GM12874 (cell line): ENCODE measurements at regions not wholly inside any gene's neighbourhood (a gene's known extent, or its start where the extent isn't known, plus 50 kb on each side); places are given as distances from the start of the nearest gene placed in this dataset.

Experiments
- TF ChIP-seq, protein P1 (sequence below): IDR thresholded peaks from 2 replicates; pipeline ENCODE4 v1.5.1; 2011; ENCODE audit warnings: low read depth, mild to moderate bottlenecking, control low read depth, low read length, moderate library complexity; ENCODE audit not compliant: insufficient read depth

- TF ChIP-seq, protein P1, sequence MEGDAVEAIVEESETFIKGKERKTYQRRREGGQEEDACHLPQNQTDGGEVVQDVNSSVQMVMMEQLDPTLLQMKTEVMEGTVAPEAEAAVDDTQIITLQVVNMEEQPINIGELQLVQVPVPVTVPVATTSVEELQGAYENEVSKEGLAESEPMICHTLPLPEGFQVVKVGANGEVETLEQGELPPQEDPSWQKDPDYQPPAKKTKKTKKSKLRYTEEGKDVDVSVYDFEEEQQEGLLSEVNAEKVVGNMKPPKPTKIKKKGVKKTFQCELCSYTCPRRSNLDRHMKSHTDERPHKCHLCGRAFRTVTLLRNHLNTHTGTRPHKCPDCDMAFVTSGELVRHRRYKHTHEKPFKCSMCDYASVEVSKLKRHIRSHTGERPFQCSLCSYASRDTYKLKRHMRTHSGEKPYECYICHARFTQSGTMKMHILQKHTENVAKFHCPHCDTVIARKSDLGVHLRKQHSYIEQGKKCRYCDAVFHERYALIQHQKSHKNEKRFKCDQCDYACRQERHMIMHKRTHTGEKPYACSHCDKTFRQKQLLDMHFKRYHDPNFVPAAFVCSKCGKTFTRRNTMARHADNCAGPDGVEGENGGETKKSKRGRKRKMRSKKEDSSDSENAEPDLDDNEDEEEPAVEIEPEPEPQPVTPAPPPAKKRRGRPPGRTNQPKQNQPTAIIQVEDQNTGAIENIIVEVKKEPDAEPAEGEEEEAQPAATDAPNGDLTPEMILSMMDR: no peak
Measured at GRCh38 chr3:69491975-69492374, 106.1 kb upstream of the FRMD4B start.

DNA sequence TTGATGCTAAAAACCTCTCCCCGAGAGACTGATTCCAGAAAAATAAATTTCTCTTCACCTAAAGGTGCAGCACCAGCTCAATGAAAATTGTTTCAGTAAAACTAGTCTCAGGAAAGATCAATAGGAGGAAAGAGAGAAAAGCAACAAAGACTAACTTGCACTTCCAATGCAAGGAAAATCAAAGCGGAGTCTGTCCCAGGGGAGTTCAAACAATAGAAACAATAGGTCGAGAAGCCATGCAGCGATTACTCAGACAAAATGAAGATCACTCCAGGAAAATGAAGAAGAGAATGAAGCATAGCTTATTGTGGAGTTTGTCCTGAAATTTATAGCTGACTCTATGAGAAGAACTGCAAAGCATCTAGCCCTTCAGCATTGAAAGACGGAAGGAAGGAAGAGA lies 105.1 kb upstream of the FRMD4B start:
- TF ChIP-seq, protein P1: no peak

GRCh38 chr3:69490235-69490634 lies 104.3 kb upstream of the FRMD4B start:
- TF ChIP-seq, protein P1: no peak

GRCh38 chr3:69488026-69488425 lies 102.1 kb upstream of the FRMD4B start:
- TF ChIP-seq, protein P1: no peak

DNA sequence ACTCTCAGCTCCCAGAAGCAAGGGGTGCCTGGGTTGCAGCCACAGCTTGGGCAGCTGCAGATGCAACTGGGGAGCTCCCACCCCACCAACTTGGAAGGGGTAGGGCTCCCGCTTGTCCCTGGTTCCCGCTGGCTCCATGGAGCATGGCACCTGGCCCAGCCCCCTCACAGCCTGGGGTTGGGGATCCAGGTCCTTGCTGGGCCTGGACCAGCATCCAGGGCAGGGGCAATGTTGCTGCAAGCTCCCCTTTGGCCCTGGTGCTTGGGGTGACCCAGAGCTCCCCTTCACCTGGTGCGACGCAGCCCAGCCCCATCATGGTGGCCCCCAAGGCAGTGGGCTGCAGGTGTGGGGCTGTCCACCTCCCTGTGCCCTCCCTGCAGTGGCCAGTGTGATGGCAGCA lies 99.6 kb upstream of the FRMD4B start:
- TF ChIP-seq, protein P1: no peak

DNA sequence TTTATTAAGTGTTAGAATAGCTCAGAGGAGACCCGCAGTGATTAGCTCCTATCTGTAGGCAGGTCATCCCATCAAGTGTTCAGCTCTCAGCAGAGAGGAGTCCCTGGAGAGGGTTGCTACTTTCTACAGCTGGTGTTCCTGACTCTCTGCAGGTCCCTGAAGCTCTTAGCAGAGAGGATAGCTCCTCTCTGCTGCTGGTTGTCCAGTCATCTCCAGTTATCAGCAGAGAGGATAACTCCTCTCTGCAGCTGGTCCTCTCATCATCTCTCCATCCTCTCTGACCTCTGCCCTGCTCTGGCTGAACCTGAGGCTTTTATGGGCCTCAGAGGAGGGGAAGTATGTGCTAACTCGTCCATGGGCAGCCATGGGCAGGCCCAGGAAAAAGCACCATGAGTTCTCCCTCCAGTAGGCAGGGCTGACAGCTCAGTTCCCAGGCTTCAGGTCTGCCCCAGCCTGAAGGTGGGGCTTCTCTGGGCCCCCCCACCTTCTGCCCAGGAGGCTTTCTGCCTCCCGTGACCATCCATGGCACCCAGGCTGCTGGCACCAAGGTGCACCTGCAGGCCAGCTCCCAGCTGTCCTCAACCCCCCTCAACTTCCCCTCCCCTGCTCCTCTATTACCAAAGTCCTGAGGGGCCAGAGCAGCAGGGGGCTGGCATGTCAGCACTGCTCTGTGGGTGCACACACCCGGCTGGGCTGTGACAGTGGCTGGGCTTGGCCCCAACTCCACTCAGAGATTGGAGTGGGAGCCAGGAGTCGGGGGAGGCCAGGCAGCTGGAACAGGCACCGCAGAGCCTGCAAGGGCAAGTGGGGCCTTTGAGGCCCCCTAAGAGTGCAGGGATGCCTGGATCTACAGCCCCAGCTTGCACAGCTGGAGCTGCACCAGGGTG lies 98.9 kb upstream of the FRMD4B start:
- TF ChIP-seq, protein P1: no peak

DNA sequence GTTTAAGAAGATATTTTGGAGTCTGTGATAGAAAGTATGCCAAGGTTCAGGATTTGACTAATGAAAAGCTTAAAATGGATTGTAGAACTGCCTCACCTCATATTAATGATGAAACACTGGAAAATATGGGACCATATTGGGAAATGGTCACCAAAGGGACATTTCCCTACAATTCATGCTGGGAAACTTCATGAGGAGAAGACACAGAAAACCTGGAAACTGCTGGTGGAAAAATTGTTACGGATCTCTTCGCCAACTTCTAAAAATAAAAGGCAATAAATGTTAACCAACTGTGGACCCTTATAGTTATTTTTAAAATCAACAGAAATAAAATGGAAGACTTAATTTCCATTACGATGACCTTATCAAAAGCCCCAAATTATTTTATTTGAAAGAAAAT lies 97.6 kb upstream of the FRMD4B start:
- TF ChIP-seq, protein P1: no peak
